K562 (cell line): ENCODE measurements at regions not wholly inside any gene's neighbourhood (a gene's known extent, or its start where the extent isn't known, plus 50 kb on each side); places are given as distances from the start of the nearest gene placed in this dataset.

ENCODE experiments used
- ARID1B ChIP-seq: fragments of 450-650 bp; IDR thresholded peaks from 2 replicates; pipeline ENCODE4 v1.6.1; 2016; ENCODE audit warnings: antibody characterized with exemption, mild to moderate bottlenecking, inconsistent platforms
- BRD4 ChIP-seq: fragments of 200-600 bp; sonication (generic); IDR thresholded peaks from 2 replicates; pipeline ENCODE4 v1.6.1; 2017; ENCODE audit warnings: inconsistent platforms
- DMBX1 ChIP-seq: fragments of 250-450 bp; sonication (Bioruptor Pico); IDR thresholded peaks from 2 replicates; pipeline ENCODE4 v1.8.0; 2022; ENCODE audit warnings: inconsistent platforms, mild to moderate bottlenecking, moderate library complexity, borderline replicate concordance
- ETS2 ChIP-seq: IDR thresholded peaks from 2 replicates; pipeline ENCODE4 v1.6.1; 2016; ENCODE audit warnings: borderline replicate concordance, missing genetic modification characterization, mild to moderate bottlenecking, moderate library complexity, missing compliant biosample characterization; ENCODE audit not compliant: poor library complexity, severe bottlenecking
- GATAD2B ChIP-seq: fragments of 450-650 bp; IDR thresholded peaks from 2 replicates; pipeline ENCODE4 v1.6.1; 2017; ENCODE audit warnings: mild to moderate bottlenecking, borderline replicate concordance
- HMG20A ChIP-seq: fragments of 450-650 bp; formaldehyde crosslinking; conservative IDR thresholded peaks from 2 replicates; pipeline ENCODE4 v1.4.0; 2020; ENCODE audit warnings: mild to moderate bottlenecking, mixed read lengths
- HNRNPH1 ChIP-seq: fragments of 200-400 bp; formaldehyde crosslinking; optimal IDR thresholded peaks from 2 replicates; pipeline ENCODE3; 2017; ENCODE audit warnings: low read depth, mild to moderate bottlenecking, low read length, moderate library complexity
- NR3C1 ChIP-seq: sonication (generic); formaldehyde crosslinking; IDR thresholded peaks from 2 replicates; pipeline ENCODE4 v1.8.1; 2022; ENCODE audit warnings: missing genetic modification reagents
- POLR2AphosphoS2 ChIP-seq: IDR thresholded peaks from 2 replicates; pipeline ENCODE4 v1.6.1; 2012; ENCODE audit warnings: low read length, improper control_type of control experiment
- RFX1 ChIP-seq: fragments of 450-650 bp; IDR thresholded peaks from 2 replicates; pipeline ENCODE4 v1.6.1; 2016; ENCODE audit warnings: mild to moderate bottlenecking, moderate library complexity
- TF ChIP-seq, protein P1 (sequence below), 2 experiments: fragments of 450-650 bp; formaldehyde crosslinking in 1 of 2; IDR thresholded peaks; 2 replicates each; pipeline versions ENCODE4 v1.4.0 to v1.6.1; 2014 to 2020; ENCODE audit warnings: mild to moderate bottlenecking in 2 of 2, borderline replicate concordance in 1 of 2, low read depth in 1 of 2
- TF ChIP-seq, protein P2 (sequence below): IDR thresholded peaks from 2 replicates; pipeline ENCODE4 v1.6.1; 2014; ENCODE audit warnings: antibody characterized with exemption
- TF ChIP-seq, protein P3 (sequence below), 2 experiments: IDR thresholded peaks; 2 replicates each; pipeline ENCODE4 v1.6.1; 2012; ENCODE audit warnings: improper control_type of control experiment in 2 of 2, low read depth in 2 of 2, low read length in 2 of 2, borderline replicate concordance in 1 of 2
- TF ChIP-seq, protein P4 (sequence below): fragments of 450-650 bp; formaldehyde crosslinking; IDR thresholded peaks from 2 replicates; pipeline ENCODE4 v1.4.0; 2022; ENCODE audit warnings: missing genetic modification characterization

DNA sequence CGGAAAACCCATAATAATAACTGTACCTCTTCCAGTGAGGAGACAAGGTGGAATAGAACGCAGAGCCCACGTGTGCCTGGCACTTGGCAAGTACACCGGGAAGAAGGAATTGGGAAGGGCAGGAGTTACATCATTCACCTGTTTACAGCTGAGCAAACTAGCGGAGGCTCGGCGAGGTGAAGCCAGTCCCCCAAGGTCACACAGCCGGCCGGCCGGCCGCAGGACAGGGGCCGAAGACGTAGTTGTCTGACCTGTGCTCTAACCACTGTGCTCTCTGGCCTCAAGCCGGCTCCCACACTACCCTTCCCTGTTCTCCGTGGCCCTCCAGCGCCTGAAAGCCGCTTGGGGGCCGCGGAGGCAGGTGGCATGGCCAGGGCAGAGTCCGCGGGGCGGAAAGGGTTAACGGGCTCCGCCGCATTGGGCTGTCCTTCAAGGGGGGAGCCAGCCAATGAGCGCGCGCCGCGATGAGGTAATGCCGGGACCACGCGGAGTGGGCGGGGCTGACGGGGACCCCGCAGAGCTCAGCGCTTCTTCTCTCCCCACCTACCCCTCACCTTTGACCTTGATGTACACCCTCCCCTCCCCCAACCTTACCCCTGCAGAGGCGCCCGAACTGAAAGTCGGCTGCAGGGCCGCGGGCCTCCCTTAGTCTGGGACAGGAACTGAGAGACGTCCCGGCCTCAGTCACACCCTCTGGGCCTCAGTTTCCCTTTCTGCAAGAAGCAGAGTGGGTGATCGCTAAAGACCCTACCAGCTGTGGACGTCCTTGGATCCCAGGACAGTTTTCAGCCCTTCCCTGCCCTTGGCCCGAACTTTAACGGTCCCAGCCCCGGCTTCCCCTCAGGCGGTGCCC is 125.1 kb downstream of the C9orf50 start (continued):
- peak; percentile 56; the same call in 1 of the 2 replicates for TF ChIP-seq POLR2AphosphoS2
- TF ChIP-seq HMG20A = no peak
- no peak for TF ChIP-seq ARID1B
- TF ChIP-seq, protein P1, sequence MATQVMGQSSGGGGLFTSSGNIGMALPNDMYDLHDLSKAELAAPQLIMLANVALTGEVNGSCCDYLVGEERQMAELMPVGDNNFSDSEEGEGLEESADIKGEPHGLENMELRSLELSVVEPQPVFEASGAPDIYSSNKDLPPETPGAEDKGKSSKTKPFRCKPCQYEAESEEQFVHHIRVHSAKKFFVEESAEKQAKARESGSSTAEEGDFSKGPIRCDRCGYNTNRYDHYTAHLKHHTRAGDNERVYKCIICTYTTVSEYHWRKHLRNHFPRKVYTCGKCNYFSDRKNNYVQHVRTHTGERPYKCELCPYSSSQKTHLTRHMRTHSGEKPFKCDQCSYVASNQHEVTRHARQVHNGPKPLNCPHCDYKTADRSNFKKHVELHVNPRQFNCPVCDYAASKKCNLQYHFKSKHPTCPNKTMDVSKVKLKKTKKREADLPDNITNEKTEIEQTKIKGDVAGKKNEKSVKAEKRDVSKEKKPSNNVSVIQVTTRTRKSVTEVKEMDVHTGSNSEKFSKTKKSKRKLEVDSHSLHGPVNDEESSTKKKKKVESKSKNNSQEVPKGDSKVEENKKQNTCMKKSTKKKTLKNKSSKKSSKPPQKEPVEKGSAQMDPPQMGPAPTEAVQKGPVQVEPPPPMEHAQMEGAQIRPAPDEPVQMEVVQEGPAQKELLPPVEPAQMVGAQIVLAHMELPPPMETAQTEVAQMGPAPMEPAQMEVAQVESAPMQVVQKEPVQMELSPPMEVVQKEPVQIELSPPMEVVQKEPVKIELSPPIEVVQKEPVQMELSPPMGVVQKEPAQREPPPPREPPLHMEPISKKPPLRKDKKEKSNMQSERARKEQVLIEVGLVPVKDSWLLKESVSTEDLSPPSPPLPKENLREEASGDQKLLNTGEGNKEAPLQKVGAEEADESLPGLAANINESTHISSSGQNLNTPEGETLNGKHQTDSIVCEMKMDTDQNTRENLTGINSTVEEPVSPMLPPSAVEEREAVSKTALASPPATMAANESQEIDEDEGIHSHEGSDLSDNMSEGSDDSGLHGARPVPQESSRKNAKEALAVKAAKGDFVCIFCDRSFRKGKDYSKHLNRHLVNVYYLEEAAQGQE (IDR thresholded peaks at IDR 0.05; ENCODE audit: borderline replicate concordance) = no peak
- TF ChIP-seq, protein P1 (CRISPR knock-in tag; IDR thresholded peaks at IDR 0.05; ENCODE audit: low read depth) = no peak
- TF ChIP-seq GATAD2B = no peak
- TF ChIP-seq ETS2 = no peak
- no peak; the same call in 1 of the 2 replicates for TF ChIP-seq BRD4
- TF ChIP-seq, protein P2, sequence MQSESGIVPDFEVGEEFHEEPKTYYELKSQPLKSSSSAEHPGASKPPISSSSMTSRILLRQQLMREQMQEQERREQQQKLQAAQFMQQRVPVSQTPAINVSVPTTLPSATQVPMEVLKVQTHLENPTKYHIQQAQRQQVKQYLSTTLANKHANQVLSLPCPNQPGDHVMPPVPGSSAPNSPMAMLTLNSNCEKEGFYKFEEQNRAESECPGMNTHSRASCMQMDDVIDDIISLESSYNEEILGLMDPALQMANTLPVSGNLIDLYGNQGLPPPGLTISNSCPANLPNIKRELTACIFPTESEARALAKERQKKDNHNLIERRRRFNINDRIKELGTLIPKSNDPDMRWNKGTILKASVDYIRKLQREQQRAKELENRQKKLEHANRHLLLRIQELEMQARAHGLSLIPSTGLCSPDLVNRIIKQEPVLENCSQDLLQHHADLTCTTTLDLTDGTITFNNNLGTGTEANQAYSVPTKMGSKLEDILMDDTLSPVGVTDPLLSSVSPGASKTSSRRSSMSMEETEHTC = no peak
- TF ChIP-seq, protein P3, sequence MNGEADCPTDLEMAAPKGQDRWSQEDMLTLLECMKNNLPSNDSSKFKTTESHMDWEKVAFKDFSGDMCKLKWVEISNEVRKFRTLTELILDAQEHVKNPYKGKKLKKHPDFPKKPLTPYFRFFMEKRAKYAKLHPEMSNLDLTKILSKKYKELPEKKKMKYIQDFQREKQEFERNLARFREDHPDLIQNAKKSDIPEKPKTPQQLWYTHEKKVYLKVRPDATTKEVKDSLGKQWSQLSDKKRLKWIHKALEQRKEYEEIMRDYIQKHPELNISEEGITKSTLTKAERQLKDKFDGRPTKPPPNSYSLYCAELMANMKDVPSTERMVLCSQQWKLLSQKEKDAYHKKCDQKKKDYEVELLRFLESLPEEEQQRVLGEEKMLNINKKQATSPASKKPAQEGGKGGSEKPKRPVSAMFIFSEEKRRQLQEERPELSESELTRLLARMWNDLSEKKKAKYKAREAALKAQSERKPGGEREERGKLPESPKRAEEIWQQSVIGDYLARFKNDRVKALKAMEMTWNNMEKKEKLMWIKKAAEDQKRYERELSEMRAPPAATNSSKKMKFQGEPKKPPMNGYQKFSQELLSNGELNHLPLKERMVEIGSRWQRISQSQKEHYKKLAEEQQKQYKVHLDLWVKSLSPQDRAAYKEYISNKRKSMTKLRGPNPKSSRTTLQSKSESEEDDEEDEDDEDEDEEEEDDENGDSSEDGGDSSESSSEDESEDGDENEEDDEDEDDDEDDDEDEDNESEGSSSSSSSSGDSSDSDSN (IDR thresholded peaks at IDR 0.05; ENCODE audit: borderline replicate concordance in 1 of 2, low read depth in 2 of 2, low read length in 2 of 2) = no peak
- no peak for TF ChIP-seq NR3C1 (CRISPR knock-in tag)
- no peak for TF ChIP-seq DMBX1
- no peak for TF ChIP-seq RFX1
- TF ChIP-seq, protein P4, sequence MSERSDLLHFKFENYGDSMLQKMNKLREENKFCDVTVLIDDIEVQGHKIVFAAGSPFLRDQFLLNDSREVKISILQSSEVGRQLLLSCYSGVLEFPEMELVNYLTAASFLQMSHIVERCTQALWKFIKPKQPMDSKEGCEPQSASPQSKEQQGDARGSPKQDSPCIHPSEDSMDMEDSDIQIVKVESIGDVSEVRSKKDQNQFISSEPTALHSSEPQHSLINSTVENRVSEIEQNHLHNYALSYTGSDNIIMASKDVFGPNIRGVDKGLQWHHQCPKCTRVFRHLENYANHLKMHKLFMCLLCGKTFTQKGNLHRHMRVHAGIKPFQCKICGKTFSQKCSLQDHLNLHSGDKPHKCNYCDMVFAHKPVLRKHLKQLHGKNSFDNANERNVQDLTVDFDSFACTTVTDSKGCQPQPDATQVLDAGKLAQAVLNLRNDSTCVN = no peak
- no peak for TF ChIP-seq HNRNPH1
